ENCODE measurements at regions not wholly inside any gene's neighbourhood (a gene's known extent, or its start where the extent isn't known, plus 50 kb on each side); places are given as distances from the start of the nearest gene placed in this dataset.

DNA sequence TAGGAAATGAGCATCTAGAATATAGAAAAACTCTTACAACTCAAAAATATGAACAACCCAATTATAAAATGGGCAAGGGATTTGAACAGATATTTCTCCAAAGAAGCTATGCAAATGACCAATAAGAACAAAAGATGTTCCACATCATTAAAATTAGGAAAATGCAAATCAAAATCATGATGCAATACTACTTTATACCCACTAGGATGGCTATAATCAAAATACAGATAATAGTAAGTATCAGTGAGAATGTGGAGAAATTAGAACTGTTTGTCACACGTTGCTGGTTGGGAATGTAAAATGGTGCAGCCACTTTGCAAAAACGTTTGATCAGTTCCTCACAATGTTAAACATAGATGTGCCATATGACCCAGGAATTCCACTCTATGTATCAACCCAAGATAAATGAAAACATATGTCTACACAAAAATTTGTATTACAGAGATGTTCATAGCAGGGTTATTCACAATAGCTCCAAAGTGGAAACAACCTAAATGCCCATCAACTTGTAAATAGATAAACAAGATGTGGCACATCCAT, 558.4 kb downstream of the SLC4A3 start:
- TF ChIP-seq, protein P1, sequence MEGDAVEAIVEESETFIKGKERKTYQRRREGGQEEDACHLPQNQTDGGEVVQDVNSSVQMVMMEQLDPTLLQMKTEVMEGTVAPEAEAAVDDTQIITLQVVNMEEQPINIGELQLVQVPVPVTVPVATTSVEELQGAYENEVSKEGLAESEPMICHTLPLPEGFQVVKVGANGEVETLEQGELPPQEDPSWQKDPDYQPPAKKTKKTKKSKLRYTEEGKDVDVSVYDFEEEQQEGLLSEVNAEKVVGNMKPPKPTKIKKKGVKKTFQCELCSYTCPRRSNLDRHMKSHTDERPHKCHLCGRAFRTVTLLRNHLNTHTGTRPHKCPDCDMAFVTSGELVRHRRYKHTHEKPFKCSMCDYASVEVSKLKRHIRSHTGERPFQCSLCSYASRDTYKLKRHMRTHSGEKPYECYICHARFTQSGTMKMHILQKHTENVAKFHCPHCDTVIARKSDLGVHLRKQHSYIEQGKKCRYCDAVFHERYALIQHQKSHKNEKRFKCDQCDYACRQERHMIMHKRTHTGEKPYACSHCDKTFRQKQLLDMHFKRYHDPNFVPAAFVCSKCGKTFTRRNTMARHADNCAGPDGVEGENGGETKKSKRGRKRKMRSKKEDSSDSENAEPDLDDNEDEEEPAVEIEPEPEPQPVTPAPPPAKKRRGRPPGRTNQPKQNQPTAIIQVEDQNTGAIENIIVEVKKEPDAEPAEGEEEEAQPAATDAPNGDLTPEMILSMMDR (IDR thresholded peaks at IDR 0.05; ENCODE audit: low read length), result no peak
- no peak for TF ChIP-seq EZH2 (IDR thresholded peaks at IDR 0.05; ENCODE audit: borderline replicate concordance, low read length)

All from OCI-LY1 (cell line).